ENCODE measurements at regions not wholly inside any gene's neighbourhood (a gene's known extent, or its start where the extent isn't known, plus 50 kb on each side); places are given as distances from the start of the nearest gene placed in this dataset.

DNA sequence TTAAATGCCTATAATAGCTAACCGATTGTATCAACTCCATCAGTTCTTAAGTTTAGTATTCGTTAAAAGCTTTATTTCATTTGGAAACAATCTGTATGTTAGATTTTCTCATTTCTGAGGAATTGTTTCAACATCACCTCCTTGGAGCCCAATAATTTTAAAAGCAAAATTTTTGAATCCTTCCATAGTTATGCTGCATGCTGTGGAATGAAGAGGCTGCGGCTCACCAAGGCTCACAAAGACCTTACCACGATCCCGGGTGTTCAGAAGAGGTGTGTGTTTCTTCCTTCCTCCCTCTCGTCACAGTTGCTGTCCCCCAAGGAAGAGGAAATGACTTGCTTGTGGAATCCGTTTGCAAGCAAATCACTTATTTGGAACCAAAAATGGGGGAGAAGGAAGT lies 143.8 kb downstream of the FGF1 start:
- intact Hi-C loops (cut with DNase I): loop anchor here (2.0 to 10.0 kb wide), 14 partner anchors 50 to 557 kb away; partner anchors contain the start of gene SPRY4 (in 4 of the 10)
- H3K36me3 ChIP-seq: no peaks in the 10 kb centered on the region
- H3K27me3 ChIP-seq: no peaks in the 10 kb centered on the region
- no peak overlapping the region for H3K4me3 ChIP-seq
- H3K9me3 ChIP-seq: no peaks in the 10 kb centered on the region
- DNase-seq (no peak), ATAC-seq (peak in 1 of 4 donors; percentile 46)
- 53 to 66% (median 57%) methylated on average over 7 of the region's 7 CpGs for WGBS, 4 donors
- no peak for TF ChIP-seq POLR2A (IDR thresholded peaks at IDR 0.05)
- TF ChIP-seq, protein P1, sequence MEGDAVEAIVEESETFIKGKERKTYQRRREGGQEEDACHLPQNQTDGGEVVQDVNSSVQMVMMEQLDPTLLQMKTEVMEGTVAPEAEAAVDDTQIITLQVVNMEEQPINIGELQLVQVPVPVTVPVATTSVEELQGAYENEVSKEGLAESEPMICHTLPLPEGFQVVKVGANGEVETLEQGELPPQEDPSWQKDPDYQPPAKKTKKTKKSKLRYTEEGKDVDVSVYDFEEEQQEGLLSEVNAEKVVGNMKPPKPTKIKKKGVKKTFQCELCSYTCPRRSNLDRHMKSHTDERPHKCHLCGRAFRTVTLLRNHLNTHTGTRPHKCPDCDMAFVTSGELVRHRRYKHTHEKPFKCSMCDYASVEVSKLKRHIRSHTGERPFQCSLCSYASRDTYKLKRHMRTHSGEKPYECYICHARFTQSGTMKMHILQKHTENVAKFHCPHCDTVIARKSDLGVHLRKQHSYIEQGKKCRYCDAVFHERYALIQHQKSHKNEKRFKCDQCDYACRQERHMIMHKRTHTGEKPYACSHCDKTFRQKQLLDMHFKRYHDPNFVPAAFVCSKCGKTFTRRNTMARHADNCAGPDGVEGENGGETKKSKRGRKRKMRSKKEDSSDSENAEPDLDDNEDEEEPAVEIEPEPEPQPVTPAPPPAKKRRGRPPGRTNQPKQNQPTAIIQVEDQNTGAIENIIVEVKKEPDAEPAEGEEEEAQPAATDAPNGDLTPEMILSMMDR (IDR thresholded peaks at IDR 0.05): no peak
- H3K4me1 ChIP-seq: peaks cover 0 to 57% (median 34%) of the 10 kb centered on the region in 12 donors
- peak overlapping the region; percentile 63 to 89 (median 80) for H3K27ac ChIP-seq

DNA sequence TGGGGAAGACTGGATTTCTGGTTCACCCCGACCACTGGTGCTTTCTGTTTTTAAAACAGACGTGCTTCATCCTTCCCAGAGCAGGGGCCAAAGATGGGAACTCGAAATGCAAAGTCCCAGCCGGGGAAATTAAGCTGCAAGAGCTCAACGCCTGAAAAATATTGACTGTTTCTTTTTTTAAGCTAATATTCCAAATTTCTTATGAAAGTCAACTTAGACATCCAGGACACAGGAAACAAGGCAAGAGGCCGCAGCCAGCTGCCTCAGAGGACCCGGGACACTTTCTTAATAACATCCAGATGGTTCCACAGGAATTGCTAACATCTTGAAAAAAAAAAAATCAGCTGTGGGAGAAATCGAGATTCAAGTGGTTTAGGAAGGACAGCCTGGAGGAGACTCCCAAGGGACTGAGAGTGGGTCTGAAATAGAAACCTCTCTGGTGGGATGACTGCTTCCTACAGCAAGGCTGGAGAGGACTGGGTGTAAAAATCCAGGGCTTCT lies 144.9 kb downstream of the FGF1 start:
- H3K36me3 ChIP-seq: no peaks in the 10 kb centered on the region
- H3K9me3 ChIP-seq: peaks cover 0 to 1% (median 0%) of the 10 kb centered on the region in 12 donors
- DNase-seq: peak; percentile 64 to 78 (median 66)
- H3K4me1 ChIP-seq: peaks cover 0 to 57% (median 32%) of the 10 kb centered on the region in 12 donors
- TF ChIP-seq, protein P1 (IDR thresholded peaks at IDR 0.05): no peak
- no peak for TF ChIP-seq POLR2A (IDR thresholded peaks at IDR 0.05)
- 39 to 51% (median 47%) methylated on average over 8 of the region's 8 CpGs for WGBS, 4 donors
- no peaks in the 10 kb centered on the region for H3K27me3 ChIP-seq
- peak overlapping the region in 4 of 12 donors; percentile 6 to 11 (median 8) for H3K4me3 ChIP-seq
- intact Hi-C loops (cut with DNase I): loop anchor here (5.0 to 10.0 kb wide), 12 partner anchors 49 to 556 kb away; partner anchors contain the start of gene SPRY4 (in 4 of the 10)
- peak overlapping the region; percentile 68 to 89 (median 80) for H3K27ac ChIP-seq
- peak; percentile 74 to 81 (median 78) for ATAC-seq

DNA sequence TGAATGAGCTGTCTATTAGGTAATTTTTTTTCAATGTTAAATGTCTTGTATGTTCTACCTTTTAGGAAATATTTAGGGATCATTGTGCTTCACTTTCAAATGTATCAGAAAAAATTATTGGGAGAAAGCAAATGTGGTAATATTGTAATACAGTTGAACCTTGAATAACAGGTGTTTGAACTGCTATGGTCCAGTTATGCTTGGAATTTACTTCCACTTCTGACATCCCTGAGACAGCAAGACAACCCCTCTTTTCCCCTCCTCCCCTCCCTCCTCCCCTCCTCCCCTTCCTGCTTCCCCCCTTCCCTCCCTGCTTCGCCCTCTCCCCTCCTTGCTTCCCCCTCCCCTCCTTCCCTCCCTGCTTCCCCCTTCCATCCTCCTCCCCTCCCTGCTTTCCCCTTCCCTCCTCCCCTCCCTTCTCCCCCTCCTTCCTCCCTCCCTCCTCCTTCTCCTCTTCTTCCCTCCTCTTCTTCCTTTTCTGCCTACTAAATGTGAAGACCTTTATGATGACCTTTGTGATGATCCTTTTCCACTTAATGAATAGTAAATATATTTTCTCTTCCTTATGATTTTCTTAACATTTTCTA lies 146.6 kb downstream of the FGF1 start:
- H3K27me3 ChIP-seq: no peaks in the 10 kb centered on the region
- TF ChIP-seq, protein P1 (IDR thresholded peaks at IDR 0.05): no peak
- TF ChIP-seq POLR2A (IDR thresholded peaks at IDR 0.05): no peak
- DNase-seq (no peak), ATAC-seq (no peak)
- WGBS, 4 donors: 67% methylated on average over 1 of the region's 1 CpG; no CpG with 5 or more reads in 3 of the 4 donors
- H3K27ac ChIP-seq: peak overlapping the region in 4 of 12 donors; percentile 81 to 88 (median 84)
- intact Hi-C loops (cut with DNase I): no loop called here
- H3K4me3 ChIP-seq: no peak overlapping the region
- peaks cover 0 to 18% (median 7%) of the 10 kb centered on the region in 12 donors for H3K9me3 ChIP-seq
- H3K4me1 ChIP-seq: peaks cover 0 to 43% (median 31%) of the 10 kb centered on the region in 12 donors
- H3K36me3 ChIP-seq: no peaks in the 10 kb centered on the region

GRCh38 chr5:142537938-142538337 lies 148.0 kb downstream of the FGF1 start:
- peak overlapping the region in 1 of 12 donors; percentile 23 for H3K27ac ChIP-seq
- ATAC-seq: no peak

More at GRCh38 chr5:142537938-142538337, 148.0 kb downstream of the FGF1 start:
- H3K4me1 ChIP-seq: peaks cover 0 to 33% (median 25%) of the 10 kb centered on the region in 12 donors
- intact Hi-C loops (cut with DNase I): no loop called here
- TF ChIP-seq, protein P1 (IDR thresholded peaks at IDR 0.05): no peak
- no peak for TF ChIP-seq POLR2A (IDR thresholded peaks at IDR 0.05)
- no peaks in the 10 kb centered on the region for H3K36me3 ChIP-seq
- DNase-seq: no peak
- WGBS, 4 donors: 62 to 72% (median 65%) methylated on average over 3 of the region's 3 CpGs
- H3K4me3 ChIP-seq: no peak overlapping the region
- H3K27me3 ChIP-seq: no peaks in the 10 kb centered on the region
- peaks cover 0 to 19% (median 8%) of the 10 kb centered on the region in 12 donors for H3K9me3 ChIP-seq

Data from heart left ventricle (tissue), 16 donors.